Neuron (in vitro differentiated cells): ENCODE measurements at regions not wholly inside any gene's neighbourhood (a gene's known extent, or its start where the extent isn't known, plus 50 kb on each side); places are given as distances from the start of the nearest gene placed in this dataset.
A peak's percentile ranks its signal among the peaks of the same experiment; 100 is the strongest.

Experiments
- H2AFZ ChIP-seq: one replicate; pipeline ENCODE4 v1.6.1; 2013; ENCODE audit warnings: low read depth, mild to moderate bottlenecking, inconsistent platforms, low read length, moderate library complexity
- H3K27me3 ChIP-seq: one replicate; pipeline ENCODE4 v1.6.1; 2013; ENCODE audit warnings: low read length; ENCODE audit not compliant: insufficient read depth
- H3K36me3 ChIP-seq: one replicate; pipeline ENCODE4 v1.6.1; 2013; ENCODE audit warnings: low read length; ENCODE audit not compliant: insufficient read depth
- H3K4me1 ChIP-seq: one replicate; pipeline ENCODE4 v1.6.1; 2013; ENCODE audit warnings: low read length; ENCODE audit not compliant: insufficient read depth
- H3K4me3 ChIP-seq: 2 replicates; pipeline ENCODE4 v1.5.1; 2013; ENCODE audit warnings: mild to moderate bottlenecking, low read length, moderate library complexity
- H3K9me3 ChIP-seq: one replicate; pipeline ENCODE4 v1.6.1; 2013; ENCODE audit warnings: low read length

DNA sequence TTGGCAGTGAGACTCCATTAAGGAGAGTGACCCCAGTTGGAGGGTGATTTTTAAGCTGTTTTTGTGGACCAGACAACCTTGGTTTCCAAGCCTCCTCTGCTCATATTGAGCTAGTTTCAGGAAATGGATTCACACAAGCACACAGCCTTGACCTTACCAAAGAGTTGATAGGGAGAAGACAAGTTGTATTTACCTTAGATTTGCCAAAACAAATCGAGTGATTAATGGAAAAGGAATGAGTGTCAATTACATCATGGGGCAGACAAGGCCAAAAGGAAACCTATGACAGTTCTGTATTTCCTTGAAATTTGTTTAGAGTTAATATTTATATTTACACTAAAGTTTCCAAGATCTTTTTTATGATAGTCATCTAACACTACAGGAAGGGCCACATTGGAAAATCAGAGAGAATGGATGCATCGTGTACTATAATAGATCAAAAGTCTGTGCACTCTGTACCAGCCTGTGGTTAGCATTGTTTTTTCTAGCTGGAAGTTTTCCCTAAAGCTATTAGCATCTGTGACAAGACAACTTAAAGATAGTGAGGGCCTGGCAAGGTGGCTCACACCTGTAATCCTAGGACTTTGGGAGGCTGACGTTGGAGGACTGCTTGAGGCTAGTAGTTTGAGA is 86.0 kb upstream of the FER start:
- no peak overlapping the region for H2AFZ ChIP-seq
- peak overlapping the region; percentile 5 for H3K4me3 ChIP-seq
- H3K4me1 ChIP-seq: peaks cover 31% of the 10 kb centered on the region
- no peaks in the 10 kb centered on the region for H3K36me3 ChIP-seq
- H3K9me3 ChIP-seq: peaks cover 1% of the 10 kb centered on the region
- H3K27me3 ChIP-seq: no peaks in the 10 kb centered on the region

- H3K4me3 ChIP-seq: peak overlapping the region; percentile 5
- H2AFZ ChIP-seq: no peak overlapping the region
- H3K9me3 ChIP-seq: peaks cover 1% of the 10 kb centered on the region
- H3K36me3 ChIP-seq: no peaks in the 10 kb centered on the region
- no peaks in the 10 kb centered on the region for H3K27me3 ChIP-seq
- H3K4me1 ChIP-seq: peaks cover 31% of the 10 kb centered on the region
These were observed 86.7 kb upstream of the FER start for GRCh38 chr5:108661024-108661423.

DNA sequence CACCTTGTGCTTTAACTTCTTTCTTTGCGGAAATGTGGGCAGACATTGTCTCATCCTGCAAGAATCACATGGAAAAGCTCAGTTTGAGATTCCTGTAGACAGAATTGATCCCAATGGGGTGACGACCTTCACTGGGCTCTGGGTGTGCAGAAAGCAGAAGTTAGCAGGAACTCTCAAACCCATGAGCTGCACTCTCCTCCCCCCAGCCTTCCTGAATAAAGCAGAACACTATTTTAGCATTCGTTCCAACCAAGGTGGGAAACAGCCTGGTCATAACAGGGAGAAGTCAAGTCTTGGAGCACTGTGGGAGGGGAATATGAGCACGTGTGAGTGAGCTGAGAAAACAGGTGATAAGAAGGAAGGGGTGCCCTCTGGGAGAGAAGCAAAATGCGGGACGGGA is 87.4 kb upstream of the FER start:
- Histone ChIP-seq H2AFZ (no peak overlapping the region), H3K4me1 (peaks cover 31% of the 10 kb centered on the region), H3K36me3 (no peaks in the 10 kb centered on the region), H3K4me3 (no peak overlapping the region), H3K9me3 (peaks cover 1% of the 10 kb centered on the region), H3K27me3 (no peaks in the 10 kb centered on the region)

DNA sequence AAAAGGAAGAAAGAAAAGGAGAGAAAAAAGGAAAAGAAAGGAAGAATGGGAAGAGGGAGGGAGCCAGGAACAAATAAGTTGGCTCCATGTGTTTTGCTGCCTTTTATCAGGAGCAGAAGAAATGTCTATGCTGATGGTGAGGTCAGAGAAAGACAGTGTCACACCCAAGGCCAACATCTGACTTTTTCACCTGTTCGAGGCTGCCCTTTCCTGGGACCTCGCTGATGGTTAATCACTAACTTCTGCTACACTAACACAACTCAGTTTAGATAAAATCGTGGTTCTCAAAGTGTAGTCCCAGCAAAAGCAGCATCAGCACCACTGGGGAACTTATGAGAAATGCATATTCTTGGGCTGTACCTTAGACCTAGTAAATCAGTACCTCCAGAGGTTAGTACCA is 88.2 kb upstream of the FER start:
- Histone ChIP-seq H3K4me3 (no peak overlapping the region), H3K27me3 (no peaks in the 10 kb centered on the region), H3K9me3 (peaks cover 1% of the 10 kb centered on the region), H2AFZ (no peak overlapping the region), H3K36me3 (no peaks in the 10 kb centered on the region), H3K4me1 (peaks cover 31% of the 10 kb centered on the region)

DNA sequence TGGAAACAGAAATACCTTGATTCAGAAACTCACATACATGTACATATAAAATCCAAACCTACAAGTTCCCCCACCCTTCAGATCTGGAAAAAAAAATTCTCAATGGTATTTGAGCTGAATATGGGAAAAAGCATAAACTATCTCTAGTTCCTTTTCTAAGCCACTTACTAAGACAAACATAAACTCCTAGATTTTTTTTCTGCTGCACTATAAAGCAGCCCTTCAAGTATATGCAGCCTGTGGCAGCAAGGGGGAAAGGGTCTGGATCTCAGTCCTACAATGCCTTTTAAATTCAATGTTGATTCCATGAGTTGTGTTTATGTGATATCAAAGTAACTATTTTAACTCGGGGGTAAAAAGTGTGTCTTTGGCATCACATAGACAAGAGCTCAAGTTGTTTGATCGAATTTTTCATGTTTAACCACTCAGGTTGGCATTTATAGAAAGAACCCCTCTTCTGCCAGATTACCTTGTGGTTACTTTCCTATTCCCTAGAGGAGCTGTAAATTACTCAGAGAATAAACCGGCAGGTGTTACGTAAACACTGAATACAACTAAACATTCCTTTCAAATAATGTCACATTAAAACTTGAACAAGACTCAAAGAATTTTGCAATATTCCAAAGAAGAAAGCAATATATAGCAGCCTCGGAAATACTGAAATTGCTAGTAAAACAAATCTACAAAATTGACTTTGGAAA is 91.8 kb upstream of the FER start:
- no peaks in the 10 kb centered on the region for H3K36me3 ChIP-seq
- H3K4me1 ChIP-seq: peaks cover 11% of the 10 kb centered on the region
- H2AFZ ChIP-seq: no peak overlapping the region
- no peak overlapping the region for H3K4me3 ChIP-seq
- no peaks in the 10 kb centered on the region for H3K27me3 ChIP-seq
- H3K9me3 ChIP-seq: peaks cover 1% of the 10 kb centered on the region

- no peaks in the 10 kb centered on the region for H3K27me3 ChIP-seq
- no peak overlapping the region for H3K4me3 ChIP-seq
- no peaks in the 10 kb centered on the region for H3K9me3 ChIP-seq
- no peaks in the 10 kb centered on the region for H3K36me3 ChIP-seq
- H3K4me1 ChIP-seq: no peaks in the 10 kb centered on the region
- H2AFZ ChIP-seq: no peak overlapping the region
These were observed 93.6 kb upstream of the FER start for GRCh38 chr5:108654051-108654450.

- no peaks in the 10 kb centered on the region for H3K36me3 ChIP-seq
- H3K9me3 ChIP-seq: no peaks in the 10 kb centered on the region
- no peak overlapping the region for H2AFZ ChIP-seq
- no peaks in the 10 kb centered on the region for H3K4me1 ChIP-seq
- no peak overlapping the region for H3K4me3 ChIP-seq
- no peaks in the 10 kb centered on the region for H3K27me3 ChIP-seq
These were observed 94.5 kb upstream of the FER start for GRCh38 chr5:108653201-108653600.

- peaks cover 3% of the 10 kb centered on the region for H3K9me3 ChIP-seq
- H3K36me3 ChIP-seq: no peaks in the 10 kb centered on the region
- no peaks in the 10 kb centered on the region for H3K27me3 ChIP-seq
- no peak overlapping the region for H2AFZ ChIP-seq
- H3K4me3 ChIP-seq: no peak overlapping the region
- H3K4me1 ChIP-seq: no peaks in the 10 kb centered on the region
These were observed 96.7 kb upstream of the FER start for GRCh38 chr5:108650997-108651396.

DNA sequence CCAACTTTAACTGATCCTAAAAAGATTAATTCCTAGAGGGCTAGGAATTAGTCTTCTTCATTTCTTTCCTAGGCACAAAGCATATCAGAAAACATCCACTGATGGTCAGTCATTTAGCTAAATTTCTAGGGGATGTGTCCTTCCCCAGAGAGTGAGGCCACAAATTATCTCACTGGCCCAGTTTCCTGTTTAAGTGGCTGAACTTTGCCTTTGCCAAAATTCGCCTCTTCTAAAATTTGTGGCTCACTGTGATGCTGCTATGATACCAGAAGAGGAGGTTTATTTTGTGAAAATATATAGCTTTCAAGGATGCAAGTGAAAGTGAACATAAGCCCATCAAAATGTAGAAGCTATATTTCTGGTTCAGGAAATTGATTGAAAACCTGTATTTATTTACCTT is 98.1 kb upstream of the FER start:
- Histone ChIP-seq H3K4me3 (no peak overlapping the region), H3K27me3 (no peaks in the 10 kb centered on the region), H3K9me3 (peaks cover 3% of the 10 kb centered on the region), H3K4me1 (peaks cover 10% of the 10 kb centered on the region), H3K36me3 (no peaks in the 10 kb centered on the region), H2AFZ (no peak overlapping the region)

DNA sequence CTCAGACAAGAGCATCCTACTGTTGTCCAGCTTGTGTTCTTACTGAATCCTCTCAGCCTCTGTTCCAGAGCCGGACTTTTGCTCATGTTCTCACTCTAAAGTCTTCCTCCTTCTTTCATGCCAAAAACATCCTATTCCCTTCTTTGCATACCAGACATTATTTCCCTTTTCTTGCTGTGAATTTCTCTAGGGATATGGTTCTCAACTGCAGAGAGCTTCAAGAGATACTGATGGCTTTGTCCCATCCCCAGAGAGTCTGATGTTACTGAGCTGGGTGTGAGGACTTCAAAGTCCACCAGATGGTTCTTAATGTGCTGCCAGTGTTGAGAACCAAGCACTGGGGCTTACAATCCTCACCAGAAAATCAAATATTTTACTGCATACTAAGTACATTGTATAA is 98.6 kb upstream of the FER start:
- Histone ChIP-seq H3K36me3 (no peaks in the 10 kb centered on the region), H3K9me3 (peaks cover 3% of the 10 kb centered on the region), H3K4me3 (no peak overlapping the region), H3K27me3 (no peaks in the 10 kb centered on the region), H3K4me1 (peaks cover 14% of the 10 kb centered on the region), H2AFZ (no peak overlapping the region)

- Histone ChIP-seq H3K36me3 (no peaks in the 10 kb centered on the region), H3K9me3 (peaks cover under 1% of the 10 kb centered on the region), H3K27me3 (no peaks in the 10 kb centered on the region), H2AFZ (peak overlapping the region; percentile 48), H3K4me1 (peaks cover 17% of the 10 kb centered on the region), H3K4me3 (no peak overlapping the region)
These were observed 105.4 kb upstream of the FER start for GRCh38 chr5:108642170-108642906.

DNA sequence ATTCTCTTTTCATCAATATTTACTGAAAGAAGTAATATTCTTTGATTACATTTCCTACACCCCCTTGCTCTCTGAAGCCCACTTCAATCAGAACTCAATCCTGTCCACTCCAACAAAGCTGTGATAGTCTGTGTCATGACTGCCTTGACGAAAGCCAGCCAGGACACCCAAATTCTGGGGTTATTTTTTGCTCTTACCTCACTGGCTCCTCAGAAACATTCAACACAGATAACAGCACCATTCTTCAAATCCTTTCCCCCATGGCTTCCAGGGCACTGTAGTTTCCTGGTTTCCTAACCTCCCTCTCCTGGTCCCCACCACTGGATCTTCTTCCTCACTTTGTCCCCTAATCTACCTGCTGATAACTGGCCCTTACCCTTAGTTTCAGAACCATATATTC is 106.1 kb upstream of the FER start:
- peaks cover 17% of the 10 kb centered on the region for H3K4me1 ChIP-seq
- H3K36me3 ChIP-seq: no peaks in the 10 kb centered on the region
- H3K4me3 ChIP-seq: no peak overlapping the region
- H3K9me3 ChIP-seq: no peaks in the 10 kb centered on the region
- H2AFZ ChIP-seq: peak overlapping the region; percentile 48
- no peaks in the 10 kb centered on the region for H3K27me3 ChIP-seq

DNA sequence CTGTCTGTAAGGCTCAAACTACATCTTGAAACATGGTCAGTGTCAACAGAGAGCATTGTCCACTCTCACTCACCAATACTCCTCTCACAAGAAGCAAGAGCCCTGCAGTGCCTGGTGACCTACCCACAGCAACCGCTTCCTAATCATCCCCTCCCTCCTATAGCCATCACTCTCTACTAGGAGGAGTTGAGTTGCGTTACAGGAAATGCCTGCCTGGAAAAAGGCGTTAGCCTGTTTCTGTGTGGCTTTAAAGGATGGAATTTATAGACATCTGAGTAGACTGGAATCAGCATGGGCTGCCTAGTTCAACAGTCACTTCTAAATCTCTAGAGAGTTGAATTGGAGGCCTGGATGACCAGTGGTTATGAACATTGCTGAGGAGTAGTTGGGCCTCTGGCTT is 108.3 kb upstream of the FER start:
- H3K27me3 ChIP-seq: no peaks in the 10 kb centered on the region
- no peak overlapping the region for H2AFZ ChIP-seq
- H3K4me3 ChIP-seq: no peak overlapping the region
- no peaks in the 10 kb centered on the region for H3K36me3 ChIP-seq
- H3K9me3 ChIP-seq: no peaks in the 10 kb centered on the region
- H3K4me1 ChIP-seq: peaks cover 4% of the 10 kb centered on the region
